ENCODE measurements at regions not wholly inside any gene's neighbourhood (a gene's known extent, or its start where the extent isn't known, plus 50 kb on each side); places are given as distances from the start of the nearest gene placed in this dataset.

- H3K4me1 ChIP-seq (ENCODE audit: insufficient read depth, low read length) = no peaks in the 10 kb centered on the region
- H3K9me3 ChIP-seq (ENCODE audit: low read length) = no peaks in the 10 kb centered on the region
- H3K36me3 ChIP-seq (ENCODE audit: insufficient read depth, low read length) = no peaks in the 10 kb centered on the region
- H2AFZ ChIP-seq (ENCODE audit: low read depth, low read length) = no peak overlapping the region
- H3K27me3 ChIP-seq (ENCODE audit: insufficient read depth, low read length) = no peaks in the 10 kb centered on the region
- H3K4me3 ChIP-seq (ENCODE audit: low read length) = no peak overlapping the region
Observed at GRCh38 chr7:20010877-20011276, 206.3 kb downstream of the MACC1 start.

- Histone ChIP-seq H3K9me3 (ENCODE audit: low read length) (no peaks in the 10 kb centered on the region), H2AFZ (ENCODE audit: low read depth, low read length) (no peak overlapping the region), H3K36me3 (ENCODE audit: insufficient read depth, low read length) (no peaks in the 10 kb centered on the region), H3K4me3 (ENCODE audit: low read length) (no peak overlapping the region), H3K27me3 (ENCODE audit: insufficient read depth, low read length) (no peaks in the 10 kb centered on the region), H3K4me1 (ENCODE audit: insufficient read depth, low read length) (no peaks in the 10 kb centered on the region)
Observed at GRCh38 chr7:20007510-20007909, 209.7 kb downstream of the MACC1 start.

- H3K4me1 ChIP-seq (ENCODE audit: insufficient read depth, low read length) = no peaks in the 10 kb centered on the region
Observed at GRCh38 chr7:20005081-20005480, 212.1 kb downstream of the MACC1 start.

GRCh38 chr7:19999681-20000080, 217.5 kb downstream of the MACC1 start:
- Histone ChIP-seq H3K9me3 (ENCODE audit: low read length) (no peaks in the 10 kb centered on the region), H3K27me3 (ENCODE audit: insufficient read depth, low read length) (no peaks in the 10 kb centered on the region), H3K4me3 (ENCODE audit: low read length) (no peak overlapping the region), H3K4me1 (ENCODE audit: insufficient read depth, low read length) (no peaks in the 10 kb centered on the region), H3K36me3 (ENCODE audit: insufficient read depth, low read length) (no peaks in the 10 kb centered on the region), H2AFZ (ENCODE audit: low read depth, low read length) (no peak overlapping the region)

More at GRCh38 chr7:20005081-20005480, 212.1 kb downstream of the MACC1 start:
- Histone ChIP-seq H3K36me3 (ENCODE audit: insufficient read depth, low read length) (no peaks in the 10 kb centered on the region), H3K4me3 (ENCODE audit: low read length) (no peak overlapping the region), H2AFZ (ENCODE audit: low read depth, low read length) (no peak overlapping the region), H3K9me3 (ENCODE audit: low read length) (no peaks in the 10 kb centered on the region), H3K27me3 (ENCODE audit: insufficient read depth, low read length) (no peaks in the 10 kb centered on the region)

- Histone ChIP-seq H3K4me3 (ENCODE audit: low read length) (no peak overlapping the region), H3K36me3 (ENCODE audit: insufficient read depth, low read length) (no peaks in the 10 kb centered on the region), H2AFZ (ENCODE audit: low read depth, low read length) (no peak overlapping the region), H3K9me3 (ENCODE audit: low read length) (no peaks in the 10 kb centered on the region), H3K4me1 (ENCODE audit: insufficient read depth, low read length) (no peaks in the 10 kb centered on the region), H3K27me3 (ENCODE audit: insufficient read depth, low read length) (no peaks in the 10 kb centered on the region)
Observed at GRCh38 chr7:19991936-19992335, 218.5 kb upstream of the TMEM196 start.

- no peaks in the 10 kb centered on the region for H3K36me3 ChIP-seq (ENCODE audit: insufficient read depth, low read length)
- no peak overlapping the region for H3K4me3 ChIP-seq (ENCODE audit: low read length)
- H3K4me1 ChIP-seq (ENCODE audit: insufficient read depth, low read length) = no peaks in the 10 kb centered on the region
- no peaks in the 10 kb centered on the region for H3K27me3 ChIP-seq (ENCODE audit: insufficient read depth, low read length)
- H3K9me3 ChIP-seq (ENCODE audit: low read length) = no peaks in the 10 kb centered on the region
- no peak overlapping the region for H2AFZ ChIP-seq (ENCODE audit: low read depth, low read length)
Observed at GRCh38 chr7:19989906-19990305, 216.5 kb upstream of the TMEM196 start.

GRCh38 chr7:19988860-19989259, 215.4 kb upstream of the TMEM196 start:
- no peaks in the 10 kb centered on the region for H3K4me1 ChIP-seq (ENCODE audit: insufficient read depth, low read length)
- H3K4me3 ChIP-seq (ENCODE audit: low read length) = no peak overlapping the region
- no peaks in the 10 kb centered on the region for H3K27me3 ChIP-seq (ENCODE audit: insufficient read depth, low read length)
- no peaks in the 10 kb centered on the region for H3K9me3 ChIP-seq (ENCODE audit: low read length)
- H3K36me3 ChIP-seq (ENCODE audit: insufficient read depth, low read length) = no peaks in the 10 kb centered on the region
- H2AFZ ChIP-seq (ENCODE audit: low read depth, low read length) = no peak overlapping the region

- H3K9me3 ChIP-seq (ENCODE audit: low read length) = no peaks in the 10 kb centered on the region
- H2AFZ ChIP-seq (ENCODE audit: low read depth, low read length) = no peak overlapping the region
- H3K4me1 ChIP-seq (ENCODE audit: insufficient read depth, low read length) = no peaks in the 10 kb centered on the region
- no peak overlapping the region for H3K4me3 ChIP-seq (ENCODE audit: low read length)
- H3K36me3 ChIP-seq (ENCODE audit: insufficient read depth, low read length) = no peaks in the 10 kb centered on the region
- no peaks in the 10 kb centered on the region for H3K27me3 ChIP-seq (ENCODE audit: insufficient read depth, low read length)
Observed at GRCh38 chr7:19984231-19984632, 210.8 kb upstream of the TMEM196 start.

GRCh38 chr7:19982841-19983835, 209.7 kb upstream of the TMEM196 start:
- Histone ChIP-seq H3K4me3 (ENCODE audit: low read length) (no peak overlapping the region), H2AFZ (ENCODE audit: low read depth, low read length) (no peak overlapping the region), H3K9me3 (ENCODE audit: low read length) (no peaks in the 10 kb centered on the region), H3K27me3 (ENCODE audit: insufficient read depth, low read length) (no peaks in the 10 kb centered on the region), H3K4me1 (ENCODE audit: insufficient read depth, low read length) (no peaks in the 10 kb centered on the region), H3K36me3 (ENCODE audit: insufficient read depth, low read length) (no peaks in the 10 kb centered on the region)

- Histone ChIP-seq H2AFZ (ENCODE audit: low read depth, low read length) (no peak overlapping the region), H3K9me3 (ENCODE audit: low read length) (no peaks in the 10 kb centered on the region), H3K27me3 (ENCODE audit: insufficient read depth, low read length) (no peaks in the 10 kb centered on the region), H3K4me1 (ENCODE audit: insufficient read depth, low read length) (peaks cover 8% of the 10 kb centered on the region), H3K36me3 (ENCODE audit: insufficient read depth, low read length) (no peaks in the 10 kb centered on the region), H3K4me3 (ENCODE audit: low read length) (no peak overlapping the region)
Observed at GRCh38 chr7:19973581-19973980, 200.2 kb upstream of the TMEM196 start.

GRCh38 chr7:19972876-19973275, 199.5 kb upstream of the TMEM196 start:
- Histone ChIP-seq H3K9me3 (ENCODE audit: low read length) (no peaks in the 10 kb centered on the region), H3K36me3 (ENCODE audit: insufficient read depth, low read length) (no peaks in the 10 kb centered on the region), H3K4me3 (ENCODE audit: low read length) (no peak overlapping the region), H3K27me3 (ENCODE audit: insufficient read depth, low read length) (no peaks in the 10 kb centered on the region), H3K4me1 (ENCODE audit: insufficient read depth, low read length) (peaks cover 8% of the 10 kb centered on the region), H2AFZ (ENCODE audit: low read depth, low read length) (no peak overlapping the region)

GRCh38 chr7:19971956-19972355, 198.5 kb upstream of the TMEM196 start:
- no peaks in the 10 kb centered on the region for H3K36me3 ChIP-seq (ENCODE audit: insufficient read depth, low read length)
- H3K4me1 ChIP-seq (ENCODE audit: insufficient read depth, low read length) = peaks cover 8% of the 10 kb centered on the region
- no peaks in the 10 kb centered on the region for H3K27me3 ChIP-seq (ENCODE audit: insufficient read depth, low read length)
- H2AFZ ChIP-seq (ENCODE audit: low read depth, low read length) = no peak overlapping the region
- H3K9me3 ChIP-seq (ENCODE audit: low read length) = no peaks in the 10 kb centered on the region
- H3K4me3 ChIP-seq (ENCODE audit: low read length) = no peak overlapping the region

- peaks cover 8% of the 10 kb centered on the region for H3K4me1 ChIP-seq (ENCODE audit: insufficient read depth, low read length)
- no peaks in the 10 kb centered on the region for H3K9me3 ChIP-seq (ENCODE audit: low read length)
- H3K27me3 ChIP-seq (ENCODE audit: insufficient read depth, low read length) = no peaks in the 10 kb centered on the region
- H3K36me3 ChIP-seq (ENCODE audit: insufficient read depth, low read length) = no peaks in the 10 kb centered on the region
- peak overlapping the region; percentile 31 for H2AFZ ChIP-seq (ENCODE audit: low read depth, low read length)
- H3K4me3 ChIP-seq (ENCODE audit: low read length) = no peak overlapping the region
Observed at GRCh38 chr7:19970514-19970913, 197.1 kb upstream of the TMEM196 start.

All from neuron (in vitro differentiated cells).